DMS153 treated with DMSO at 0.1 percent for 48 hours (cell line): ENCODE measurements at regions not wholly inside any gene's neighbourhood (a gene's known extent, or its start where the extent isn't known, plus 50 kb on each side); places are given as distances from the start of the nearest gene placed in this dataset.
"Not testable (repeated sequence)": the region's sequence is repeated elsewhere in the genome, so short reads cannot be mapped to it uniquely, and the experiment has no call there.

ENCODE experiments used
- DNase-seq: peaks from one replicate; lab custom pipeline; 2025; ENCODE audit not compliant: unreplicated experiment; lab: John Stamatoyannopoulos, UW

GRCh38 chr4:134636338-134637051 is 434.9 kb upstream of the PABPC4L start:
- no peak for DNase-seq

GRCh38 chr4:134634301-134634700 is 432.7 kb upstream of the PABPC4L start:
- DNase-seq, result no peak

GRCh38 chr4:134632056-134632455 is 430.5 kb upstream of the PABPC4L start:
- no peak for DNase-seq

- DNase-seq, result no peak
Measured at GRCh38 chr4:134628066-134628465, 426.5 kb upstream of the PABPC4L start.

- DNase-seq, result no peak
Measured at GRCh38 chr4:134627366-134627765, 425.8 kb upstream of the PABPC4L start.

- no peak for DNase-seq
Measured at GRCh38 chr4:134624365-134624764, 422.8 kb upstream of the PABPC4L start.

GRCh38 chr4:134622626-134623575 is 421.3 kb upstream of the PABPC4L start:
- not testable (repeated sequence) for DNase-seq

- no peak for DNase-seq
Measured at GRCh38 chr4:134622199-134622598, 420.6 kb upstream of the PABPC4L start.

- not testable (repeated sequence) for DNase-seq
Measured at GRCh38 chr4:134621715-134622114, 420.1 kb upstream of the PABPC4L start.

- no peak for DNase-seq
Measured at GRCh38 chr4:134610956-134611355, 409.4 kb upstream of the PABPC4L start.

GRCh38 chr4:134610172-134610571 is 408.6 kb upstream of the PABPC4L start:
- DNase-seq, result no peak

- no peak for DNase-seq
Measured at GRCh38 chr4:134601706-134602105, 400.1 kb upstream of the PABPC4L start.

- DNase-seq, result no peak
Measured at GRCh38 chr4:134591326-134591725, 389.7 kb upstream of the PABPC4L start.

GRCh38 chr4:134585972-134586371 is 384.4 kb upstream of the PABPC4L start:
- DNase-seq, result no peak

GRCh38 chr4:134567461-134567860 is 365.9 kb upstream of the PABPC4L start:
- DNase-seq, result no peak

GRCh38 chr4:134560728-134561127 is 359.1 kb upstream of the PABPC4L start:
- DNase-seq, result no peak

GRCh38 chr4:134552063-134552462 is 350.5 kb upstream of the PABPC4L start:
- no peak for DNase-seq

GRCh38 chr4:134551348-134551747 is 349.8 kb upstream of the PABPC4L start:
- DNase-seq, result no peak

GRCh38 chr4:134548052-134548628 is 346.6 kb upstream of the PABPC4L start:
- no peak for DNase-seq

- DNase-seq, result no peak
Measured at GRCh38 chr4:134546279-134546678, 344.7 kb upstream of the PABPC4L start.

GRCh38 chr4:134544303-134544770 is 342.7 kb upstream of the PABPC4L start:
- peak; percentile 96 for DNase-seq

- DNase-seq, result no peak
Measured at GRCh38 chr4:134540588-134540987, 339.0 kb upstream of the PABPC4L start.
